ENCODE measurements at regions not wholly inside any gene's neighbourhood (a gene's known extent, or its start where the extent isn't known, plus 50 kb on each side); places are given as distances from the start of the nearest gene placed in this dataset.

DNA sequence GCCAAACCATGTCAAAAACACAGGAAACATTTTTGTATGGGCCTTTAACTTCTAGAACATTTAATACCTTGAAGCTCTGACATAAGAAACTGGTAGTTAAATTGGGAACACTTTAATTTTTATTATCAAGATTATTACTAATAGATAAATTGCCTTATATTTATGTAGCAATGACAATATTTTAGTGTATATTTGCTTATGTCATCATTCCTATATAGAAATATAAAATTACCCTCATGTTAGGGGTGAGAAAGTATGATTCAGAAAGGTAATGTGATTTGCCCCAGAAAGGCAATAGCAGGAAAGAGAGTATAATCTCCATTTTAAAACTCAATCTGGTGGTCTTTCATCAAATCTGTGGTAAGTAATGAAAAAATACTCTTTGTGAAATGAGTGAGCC lies 147.4 kb downstream of the IL15 start:
- H3K4me3 ChIP-seq = no peak overlapping the region
- H3K36me3 ChIP-seq = no peaks in the 10 kb centered on the region
- no peak for TF ChIP-seq EP300 (IDR thresholded peaks at IDR 0.05)
- TF ChIP-seq POLR2A (IDR thresholded peaks at IDR 0.05) = no peak
- no peak for TF ChIP-seq CTCF (IDR thresholded peaks at IDR 0.05)
- no peak overlapping the region for H3K27ac ChIP-seq
- no peak for DNase-seq (ENCODE audit: low spot score in 2 of 2)
- H3K9me3 ChIP-seq = no peaks in the 10 kb centered on the region
- H3K27me3 ChIP-seq = no peaks in the 10 kb centered on the region
- H3K4me1 ChIP-seq = no peaks in the 10 kb centered on the region

DNA sequence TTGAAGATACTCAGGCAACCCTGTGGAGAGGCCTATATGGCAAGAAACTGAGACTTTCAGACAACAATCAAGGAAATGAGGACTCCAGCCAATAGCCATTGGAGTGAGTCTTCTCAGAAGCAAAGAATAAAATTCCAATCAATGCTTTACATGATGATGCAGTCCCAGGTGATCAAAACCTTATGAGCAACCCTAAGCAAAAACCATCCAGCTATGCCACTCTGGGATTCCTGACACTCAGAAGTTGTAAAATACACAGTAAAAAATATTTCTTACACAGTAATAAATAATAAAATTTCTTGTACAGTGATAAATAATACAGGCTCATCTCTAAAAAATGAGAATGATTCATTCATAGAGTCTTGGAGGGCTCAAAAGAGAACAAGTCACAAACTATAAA lies 150.6 kb downstream of the IL15 start:
- H3K4me1 ChIP-seq = no peaks in the 10 kb centered on the region
- no peak for TF ChIP-seq EP300 (IDR thresholded peaks at IDR 0.05)
- TF ChIP-seq POLR2A (IDR thresholded peaks at IDR 0.05) = no peak
- TF ChIP-seq CTCF (IDR thresholded peaks at IDR 0.05) = no peak
- H3K27ac ChIP-seq = no peak overlapping the region
- no peaks in the 10 kb centered on the region for H3K9me3 ChIP-seq
- no peaks in the 10 kb centered on the region for H3K36me3 ChIP-seq
- H3K4me3 ChIP-seq = no peak overlapping the region
- no peak for DNase-seq (ENCODE audit: low spot score in 2 of 2)
- H3K27me3 ChIP-seq = no peaks in the 10 kb centered on the region

GRCh38 chr4:141788169-141788915 lies 152.0 kb downstream of the IL15 start:
- TF ChIP-seq EP300 (IDR thresholded peaks at IDR 0.05) (no peak), POLR2A (IDR thresholded peaks at IDR 0.05) (no peak), CTCF (IDR thresholded peaks at IDR 0.05) (no peak)
- Histone ChIP-seq H3K36me3 (no peaks in the 10 kb centered on the region), H3K27ac (no peak overlapping the region), H3K9me3 (no peaks in the 10 kb centered on the region), H3K27me3 (no peaks in the 10 kb centered on the region), H3K4me1 (no peaks in the 10 kb centered on the region), H3K4me3 (no peak overlapping the region)
- 42 to 54% methylated on average over 4 of the region's 4 CpGs for WGBS, 2 donors
- DNase-seq (ENCODE audit: low spot score in 2 of 2) = no peak

- no peaks in the 10 kb centered on the region for H3K9me3 ChIP-seq
- WGBS, 2 donors = 88 to 92% methylated on average over 4 of the region's 4 CpGs
- no peak for DNase-seq (ENCODE audit: low spot score in 2 of 2)
- no peaks in the 10 kb centered on the region for H3K27me3 ChIP-seq
- no peak overlapping the region for H3K4me3 ChIP-seq
- TF ChIP-seq CTCF (IDR thresholded peaks at IDR 0.05) (no peak), EP300 (IDR thresholded peaks at IDR 0.05) (no peak), POLR2A (IDR thresholded peaks at IDR 0.05) (no peak)
- no peaks in the 10 kb centered on the region for H3K4me1 ChIP-seq
- H3K36me3 ChIP-seq = no peaks in the 10 kb centered on the region
- H3K27ac ChIP-seq = no peak overlapping the region
These were observed 153.3 kb downstream of the IL15 start for GRCh38 chr4:141789716-141790115.

DNA sequence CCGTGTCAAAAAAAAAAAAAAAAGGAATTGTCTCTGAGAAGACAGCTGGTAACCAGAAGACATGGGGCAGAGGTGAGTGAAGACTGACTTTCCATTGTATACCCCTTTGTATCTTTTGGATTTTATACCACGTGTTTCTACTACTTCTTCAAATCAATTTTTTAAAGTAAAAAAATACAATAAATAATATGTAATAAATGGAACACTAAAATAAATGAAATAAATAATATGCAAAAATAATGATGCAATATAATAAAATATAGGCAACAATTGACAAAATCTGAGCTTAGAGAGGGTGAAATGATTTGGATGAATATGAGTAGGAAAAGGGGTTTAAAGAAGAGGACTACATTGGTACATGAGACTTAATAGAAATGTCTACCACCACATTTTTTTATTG lies 155.8 kb downstream of the IL15 start:
- 90 to 94% methylated on average over 2 of the region's 2 CpGs for WGBS, 2 donors
- H3K27ac ChIP-seq = no peak overlapping the region
- no peaks in the 10 kb centered on the region for H3K9me3 ChIP-seq
- H3K4me3 ChIP-seq = no peak overlapping the region
- H3K36me3 ChIP-seq = no peaks in the 10 kb centered on the region
- no peaks in the 10 kb centered on the region for H3K4me1 ChIP-seq
- H3K27me3 ChIP-seq = no peaks in the 10 kb centered on the region
- DNase-seq (ENCODE audit: low spot score in 2 of 2) = no peak
- TF ChIP-seq EP300 (IDR thresholded peaks at IDR 0.05) = no peak
- TF ChIP-seq CTCF (IDR thresholded peaks at IDR 0.05) = no peak
- TF ChIP-seq POLR2A (IDR thresholded peaks at IDR 0.05) = no peak
